ENCODE measurements at regions not wholly inside any gene's neighbourhood (a gene's known extent, or its start where the extent isn't known, plus 50 kb on each side); places are given as distances from the start of the nearest gene placed in this dataset.

DNA sequence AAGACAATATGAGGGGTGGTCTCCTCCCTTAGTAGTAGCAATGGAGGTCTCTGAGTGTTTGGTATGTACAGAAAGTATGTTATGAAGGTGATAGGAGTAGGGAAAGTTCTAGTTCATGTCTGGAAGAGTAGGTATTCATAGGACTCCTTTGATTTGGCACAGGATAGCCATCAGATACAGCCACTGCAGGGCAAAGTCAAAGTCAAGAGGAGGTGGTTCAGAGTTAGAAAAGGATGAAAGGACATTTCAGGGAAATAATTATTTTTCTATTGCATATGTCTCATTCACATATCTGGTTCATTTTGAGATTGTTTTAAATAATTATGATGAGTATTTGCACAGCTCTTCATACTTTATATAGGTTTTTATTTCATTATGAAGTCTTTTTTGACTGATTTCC, 381.1 kb downstream of the MFSD1 start:
- no peak overlapping the region for H3K4me2 ChIP-seq (ENCODE audit: insufficient read depth, low read length, poor library complexity, severe bottlenecking)
- no peak overlapping the region for H2AK5ac ChIP-seq (ENCODE audit: low read depth, low read length)
- no peak overlapping the region for H4K91ac ChIP-seq (ENCODE audit: low read depth, low read length, poor library complexity)
- H3K18ac ChIP-seq (ENCODE audit: low read length) = no peak overlapping the region
- H3K27ac ChIP-seq (replicated peaks; ENCODE audit: low read length) = no peak overlapping the region
- no peak overlapping the region for H3K4me3 ChIP-seq (ENCODE audit: low read length in 2 of 2)
- H4K8ac ChIP-seq (ENCODE audit: low read depth, low read length) = no peak overlapping the region
- H3K9ac ChIP-seq (ENCODE audit: low read depth, low read length, poor library complexity) = no peak overlapping the region
- H2AFZ ChIP-seq (ENCODE audit: low read length) = no peak overlapping the region
- H3K36me3 ChIP-seq (replicated peaks in 1 of 2; ENCODE audit: control insufficient read depth in 2 of 2, insufficient read depth in 2 of 2, low read length in 2 of 2) = no peaks in the 10 kb centered on the region
- no peaks in the 10 kb centered on the region for H3K79me1 ChIP-seq (ENCODE audit: low read depth, low read length)
- no peak overlapping the region for H3K23ac ChIP-seq (ENCODE audit: low read depth, low read length, poor library complexity)
- H3K27me3 ChIP-seq (ENCODE audit: control insufficient read depth in 3 of 3, insufficient read depth in 3 of 3, low read depth in 1 of 3, low read length in 3 of 3) = no peaks in the 10 kb centered on the region
- H2BK120ac ChIP-seq (ENCODE audit: low read depth, low read length) = no peak overlapping the region
- no peak overlapping the region for H2BK5ac ChIP-seq (ENCODE audit: low read length)
- H3K4me1 ChIP-seq (ENCODE audit: control insufficient read depth in 2 of 2, insufficient read depth in 1 of 2, low read depth in 1 of 2, low read length in 2 of 2) = no peaks in the 10 kb centered on the region
- H3K4ac ChIP-seq (ENCODE audit: low read length) = no peak overlapping the region
- no peak overlapping the region for H3K14ac ChIP-seq (ENCODE audit: low read length)
- no peak for DNase-seq (ENCODE audit: low spot score)
- no peaks in the 10 kb centered on the region for H3K9me3 ChIP-seq (replicated peaks in 1 of 2; ENCODE audit: control insufficient read depth in 2 of 2, insufficient read depth in 1 of 2, low read depth in 1 of 2, low read length in 2 of 2)
- no peak overlapping the region for H2BK15ac ChIP-seq (ENCODE audit: low read length)
- H2BK12ac ChIP-seq (ENCODE audit: low read length) = no peak overlapping the region

DNA sequence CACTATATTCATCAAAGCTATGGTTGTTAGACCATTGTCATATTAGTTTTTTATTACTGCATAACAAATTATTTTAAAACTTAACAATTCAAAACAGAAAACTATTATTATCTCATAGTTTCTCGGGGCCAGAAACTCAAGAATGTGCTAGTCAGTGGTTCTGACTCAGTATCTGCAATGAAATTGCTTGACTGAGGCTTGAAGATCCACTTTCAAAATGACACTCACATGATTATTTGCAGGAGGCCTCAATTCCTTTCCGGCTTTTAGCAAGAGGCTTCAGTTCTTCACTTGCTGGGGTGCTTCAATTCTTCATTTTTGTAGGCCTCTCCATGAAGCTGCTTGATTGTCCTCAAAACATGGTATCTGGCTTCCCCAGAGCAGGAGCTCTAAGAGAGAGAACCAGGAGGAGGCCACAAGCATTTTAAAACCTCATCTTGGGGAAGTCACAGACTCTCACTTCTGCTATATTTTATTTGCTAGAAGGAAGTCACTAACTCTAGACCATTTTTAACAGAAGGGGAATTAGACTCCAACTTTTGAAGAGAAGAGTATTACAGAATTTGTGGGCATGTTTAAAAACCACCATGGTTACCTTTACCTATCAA, 383.7 kb downstream of the MFSD1 start:
- Histone ChIP-seq H3K27ac (replicated peaks; ENCODE audit: low read length) (no peak overlapping the region), H3K4me1 (ENCODE audit: control insufficient read depth in 2 of 2, insufficient read depth in 1 of 2, low read depth in 1 of 2, low read length in 2 of 2) (no peaks in the 10 kb centered on the region), H4K91ac (ENCODE audit: low read depth, low read length, poor library complexity) (no peak overlapping the region), H3K4me2 (ENCODE audit: insufficient read depth, low read length, poor library complexity, severe bottlenecking) (no peak overlapping the region), H3K4me3 (ENCODE audit: low read length in 2 of 2) (no peak overlapping the region), H3K18ac (ENCODE audit: low read length) (no peak overlapping the region), H2BK15ac (ENCODE audit: low read length) (no peak overlapping the region), H2AFZ (ENCODE audit: low read length) (no peak overlapping the region), H2BK5ac (ENCODE audit: low read length) (no peak overlapping the region), H3K36me3 (replicated peaks in 1 of 2; ENCODE audit: control insufficient read depth in 2 of 2, insufficient read depth in 2 of 2, low read length in 2 of 2) (no peaks in the 10 kb centered on the region), H2AK5ac (ENCODE audit: low read depth, low read length) (no peak overlapping the region), H3K23ac (ENCODE audit: low read depth, low read length, poor library complexity) (no peak overlapping the region), H3K9me3 (replicated peaks in 1 of 2; ENCODE audit: control insufficient read depth in 2 of 2, insufficient read depth in 1 of 2, low read depth in 1 of 2, low read length in 2 of 2) (no peaks in the 10 kb centered on the region), H4K8ac (ENCODE audit: low read depth, low read length) (no peak overlapping the region), H3K9ac (ENCODE audit: low read depth, low read length, poor library complexity) (no peak overlapping the region), H3K79me1 (ENCODE audit: low read depth, low read length) (no peaks in the 10 kb centered on the region), H2BK120ac (ENCODE audit: low read depth, low read length) (no peak overlapping the region), H3K14ac (ENCODE audit: low read length) (no peak overlapping the region), H2BK12ac (ENCODE audit: low read length) (no peak overlapping the region), H3K4ac (ENCODE audit: low read length) (no peak overlapping the region), H3K27me3 (ENCODE audit: control insufficient read depth in 3 of 3, insufficient read depth in 3 of 3, low read depth in 1 of 3, low read length in 3 of 3) (no peaks in the 10 kb centered on the region)
- WGBS, 2 donors (ENCODE audit: extremely low coverage in 2 of 2, insufficient read length in 2 of 2, insufficient replicate concordance in 1 of 2) = no CpG with 5 or more reads among the region's 2 CpGs
- no peak for DNase-seq (ENCODE audit: low spot score)

DNA sequence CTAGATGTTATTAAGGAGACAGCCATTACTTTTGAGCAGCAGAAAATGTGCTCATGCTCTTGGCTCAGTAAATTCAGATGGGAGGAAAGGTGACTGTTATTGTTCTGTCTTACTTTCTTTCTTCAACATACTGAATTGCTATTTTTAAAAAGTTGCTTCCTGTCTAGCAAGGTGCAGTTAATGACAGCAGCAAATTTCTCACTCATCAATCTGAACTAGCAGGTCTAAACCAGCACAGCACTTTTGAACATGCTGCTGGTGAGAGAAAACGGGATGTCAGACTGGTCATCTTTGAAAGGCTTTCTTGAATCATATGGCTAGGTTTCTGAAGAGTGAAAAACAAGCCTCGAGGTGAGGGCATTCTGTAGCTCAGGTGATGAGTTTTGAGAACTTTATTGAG, 384.7 kb downstream of the MFSD1 start:
- Histone ChIP-seq H3K36me3 (replicated peaks in 1 of 2; ENCODE audit: control insufficient read depth in 2 of 2, insufficient read depth in 2 of 2, low read length in 2 of 2) (no peaks in the 10 kb centered on the region), H3K4me1 (ENCODE audit: control insufficient read depth in 2 of 2, insufficient read depth in 1 of 2, low read depth in 1 of 2, low read length in 2 of 2) (no peaks in the 10 kb centered on the region), H2BK120ac (ENCODE audit: low read depth, low read length) (no peak overlapping the region), H3K4me2 (ENCODE audit: insufficient read depth, low read length, poor library complexity, severe bottlenecking) (no peak overlapping the region), H2BK15ac (ENCODE audit: low read length) (no peak overlapping the region), H3K27me3 (ENCODE audit: control insufficient read depth in 3 of 3, insufficient read depth in 3 of 3, low read depth in 1 of 3, low read length in 3 of 3) (no peaks in the 10 kb centered on the region), H3K79me1 (ENCODE audit: low read depth, low read length) (no peaks in the 10 kb centered on the region), H2BK5ac (ENCODE audit: low read length) (no peak overlapping the region), H2AK5ac (ENCODE audit: low read depth, low read length) (no peak overlapping the region), H4K91ac (ENCODE audit: low read depth, low read length, poor library complexity) (no peak overlapping the region), H3K23ac (ENCODE audit: low read depth, low read length, poor library complexity) (no peak overlapping the region), H3K4ac (ENCODE audit: low read length) (no peak overlapping the region), H3K27ac (replicated peaks; ENCODE audit: low read length) (no peak overlapping the region), H2BK12ac (ENCODE audit: low read length) (no peak overlapping the region), H3K18ac (ENCODE audit: low read length) (no peak overlapping the region), H3K9me3 (replicated peaks in 1 of 2; ENCODE audit: control insufficient read depth in 2 of 2, insufficient read depth in 1 of 2, low read depth in 1 of 2, low read length in 2 of 2) (no peaks in the 10 kb centered on the region), H2AFZ (ENCODE audit: low read length) (no peak overlapping the region), H3K9ac (ENCODE audit: low read depth, low read length, poor library complexity) (no peak overlapping the region), H4K8ac (ENCODE audit: low read depth, low read length) (no peak overlapping the region), H3K14ac (ENCODE audit: low read length) (no peak overlapping the region), H3K4me3 (ENCODE audit: low read length in 2 of 2) (no peak overlapping the region)
- no CpG with 5 or more reads among the region's 2 CpGs for WGBS, 2 donors (ENCODE audit: extremely low coverage in 2 of 2, insufficient read length in 2 of 2, insufficient replicate concordance in 1 of 2)
- no peak for DNase-seq (ENCODE audit: low spot score)

DNA sequence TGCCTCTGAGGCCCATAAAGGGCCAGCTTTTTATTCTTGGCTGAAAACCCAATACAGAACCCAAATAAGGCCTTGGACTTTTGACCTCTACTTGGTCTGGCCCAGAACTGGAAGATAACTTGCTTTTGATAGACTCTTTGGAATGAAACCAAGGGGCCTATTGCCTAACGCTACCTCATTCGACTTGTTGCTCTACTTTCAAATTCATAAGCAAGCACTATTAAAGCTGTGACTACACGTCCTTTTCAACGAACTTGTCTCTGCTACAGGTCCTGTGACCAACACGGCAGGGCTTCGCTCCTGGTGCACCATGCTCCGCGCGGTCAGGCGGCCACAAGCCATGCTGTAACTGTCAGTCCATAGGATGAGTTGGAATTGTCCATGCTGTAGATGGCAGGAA, 385.4 kb downstream of the MFSD1 start:
- Histone ChIP-seq H3K23ac (ENCODE audit: low read depth, low read length, poor library complexity) (peak overlapping the region; percentile 62), H2BK15ac (ENCODE audit: low read length) (no peak overlapping the region), H3K4me2 (ENCODE audit: insufficient read depth, low read length, poor library complexity, severe bottlenecking) (no peak overlapping the region), H2BK120ac (ENCODE audit: low read depth, low read length) (no peak overlapping the region), H3K79me1 (ENCODE audit: low read depth, low read length) (no peaks in the 10 kb centered on the region), H3K9ac (ENCODE audit: low read depth, low read length, poor library complexity) (peak overlapping the region; percentile 5), H3K18ac (ENCODE audit: low read length) (no peak overlapping the region), H3K9me3 (replicated peaks in 1 of 2; ENCODE audit: control insufficient read depth in 2 of 2, insufficient read depth in 1 of 2, low read depth in 1 of 2, low read length in 2 of 2) (no peaks in the 10 kb centered on the region), H3K4me1 (ENCODE audit: control insufficient read depth in 2 of 2, insufficient read depth in 1 of 2, low read depth in 1 of 2, low read length in 2 of 2) (no peaks in the 10 kb centered on the region), H3K14ac (ENCODE audit: low read length) (no peak overlapping the region), H4K8ac (ENCODE audit: low read depth, low read length) (no peak overlapping the region), H2AFZ (ENCODE audit: low read length) (peak overlapping the region; percentile 7), H2BK12ac (ENCODE audit: low read length) (no peak overlapping the region), H3K4me3 (ENCODE audit: low read length in 2 of 2) (no peak overlapping the region), H2BK5ac (ENCODE audit: low read length) (no peak overlapping the region), H3K27ac (replicated peaks; ENCODE audit: low read length) (no peak overlapping the region), H4K91ac (ENCODE audit: low read depth, low read length, poor library complexity) (no peak overlapping the region), H3K36me3 (replicated peaks in 1 of 2; ENCODE audit: control insufficient read depth in 2 of 2, insufficient read depth in 2 of 2, low read length in 2 of 2) (no peaks in the 10 kb centered on the region), H3K27me3 (ENCODE audit: control insufficient read depth in 3 of 3, insufficient read depth in 3 of 3, low read depth in 1 of 3, low read length in 3 of 3) (no peaks in the 10 kb centered on the region), H3K4ac (ENCODE audit: low read length) (no peak overlapping the region), H2AK5ac (ENCODE audit: low read depth, low read length) (no peak overlapping the region)
- DNase-seq (ENCODE audit: low spot score) = no peak
- no CpG with 5 or more reads among the region's 10 CpGs for WGBS, 2 donors (ENCODE audit: extremely low coverage in 2 of 2, insufficient read length in 2 of 2, insufficient replicate concordance in 1 of 2)

Measured in neuronal stem cell (in vitro differentiated cells).